ENCODE measurements at regions not wholly inside any gene's neighbourhood (a gene's known extent, or its start where the extent isn't known, plus 50 kb on each side); places are given as distances from the start of the nearest gene placed in this dataset.
A peak's percentile ranks its signal among the peaks of the same experiment; 100 is the strongest.

GRCh38 chr16:72517154-72517553 is 345.2 kb upstream of the PMFBP1 start:
- no peak for DNase-seq (ENCODE audit: low read depth in 2 of 2)

- no peak for DNase-seq (ENCODE audit: low read depth in 2 of 2)
Measured at GRCh38 chr16:72511171-72511570, 339.2 kb upstream of the PMFBP1 start.

- no peak for DNase-seq (ENCODE audit: low read depth in 2 of 2)
Measured at GRCh38 chr16:72508191-72508590, 336.2 kb upstream of the PMFBP1 start.

- DNase-seq (ENCODE audit: low read depth in 2 of 2), result no peak
Measured at GRCh38 chr16:72502594-72503005, 330.6 kb upstream of the PMFBP1 start.

GRCh38 chr16:72501739-72502593 is 330.0 kb upstream of the PMFBP1 start:
- DNase-seq (ENCODE audit: low read depth in 2 of 2), result peak; percentile 81 to 87

- no peak for DNase-seq (ENCODE audit: low read depth in 2 of 2)
Measured at GRCh38 chr16:72500545-72500944, 328.6 kb upstream of the PMFBP1 start.

- no peak for DNase-seq (ENCODE audit: low read depth in 2 of 2)
Measured at GRCh38 chr16:72493716-72494415, 321.9 kb upstream of the PMFBP1 start.

- DNase-seq (ENCODE audit: low read depth in 2 of 2), result no peak
Measured at GRCh38 chr16:72487283-72487682, 315.3 kb upstream of the PMFBP1 start.

GRCh38 chr16:72482695-72483094 is 310.7 kb upstream of the PMFBP1 start:
- no peak for DNase-seq (ENCODE audit: low read depth in 2 of 2)

- peak; percentile 9 to 65 for DNase-seq (ENCODE audit: low read depth in 2 of 2)
Measured at GRCh38 chr16:72481419-72481818, 309.5 kb upstream of the PMFBP1 start.

- peak in 1 of 2 donors; percentile 5 for DNase-seq (ENCODE audit: low read depth in 2 of 2)
Measured at GRCh38 chr16:72480911-72481310, 309.0 kb upstream of the PMFBP1 start.

GRCh38 chr16:72475688-72476087 is 303.7 kb upstream of the PMFBP1 start:
- no peak for DNase-seq (ENCODE audit: low read depth in 2 of 2)

- peak in 1 of 2 donors; percentile 47 for DNase-seq (ENCODE audit: low read depth in 2 of 2)
Measured at GRCh38 chr16:72474501-72475123, 302.7 kb upstream of the PMFBP1 start.

GRCh38 chr16:72473631-72474030 is 301.7 kb upstream of the PMFBP1 start:
- DNase-seq (ENCODE audit: low read depth in 2 of 2), result no peak

GRCh38 chr16:72471317-72471924 is 299.5 kb upstream of the PMFBP1 start:
- no peak for DNase-seq (ENCODE audit: low read depth in 2 of 2)

GRCh38 chr16:72470541-72470940 is 298.6 kb upstream of the PMFBP1 start:
- no peak for DNase-seq (ENCODE audit: low read depth in 2 of 2)

GRCh38 chr16:72469932-72470331 is 298.0 kb upstream of the PMFBP1 start:
- DNase-seq (ENCODE audit: low read depth in 2 of 2), result no peak

- no peak for DNase-seq (ENCODE audit: low read depth in 2 of 2)
Measured at GRCh38 chr16:72468582-72468981, 296.6 kb upstream of the PMFBP1 start.

GRCh38 chr16:72467157-72467759 is 295.3 kb upstream of the PMFBP1 start:
- DNase-seq (ENCODE audit: low read depth in 2 of 2), result peak; percentile 60 to 63

- no peak for DNase-seq (ENCODE audit: low read depth in 2 of 2)
Measured at GRCh38 chr16:72464597-72465368, 292.8 kb upstream of the PMFBP1 start.

- DNase-seq (ENCODE audit: low read depth in 2 of 2), result no peak
Measured at GRCh38 chr16:72464052-72464451, 292.1 kb upstream of the PMFBP1 start.
